K562 (cell line): ENCODE measurements at regions not wholly inside any gene's neighbourhood (a gene's known extent, or its start where the extent isn't known, plus 50 kb on each side); places are given as distances from the start of the nearest gene placed in this dataset.

Experiments used
- BRF2 ChIP-seq: IDR thresholded peaks from 3 replicates; pipeline ENCODE4 v1.6.1; 2011; ENCODE audit warnings: borderline replicate concordance, mild to moderate bottlenecking; ENCODE audit not compliant: insufficient read length, insufficient read depth
- C11orf30 ChIP-seq: fragments of 450-650 bp; IDR thresholded peaks from 2 replicates; pipeline ENCODE4 v1.6.1; 2016; ENCODE audit warnings: low read depth, mild to moderate bottlenecking
- CBFA2T3 ChIP-seq: fragments of 450-650 bp; IDR thresholded peaks from 2 replicates; pipeline ENCODE4 v1.6.1; 2017
- CBX3 ChIP-seq, 2 experiments: IDR thresholded peaks; 1 replicate in 1 of 2; 2 replicates in 1 of 2; pipeline ENCODE4 v1.6.1; 2012; ENCODE audit warnings: inconsistent platforms in 2 of 2, low read length in 2 of 2, borderline replicate concordance in 1 of 2, control low read depth in 1 of 2
- CHAMP1 ChIP-seq: fragments of 450-650 bp; IDR thresholded peaks from 2 replicates; pipeline ENCODE4 v1.6.1; 2016; ENCODE audit warnings: mild to moderate bottlenecking
- CREB3L1 ChIP-seq: fragments of 450-650 bp; IDR thresholded peaks from 2 replicates; pipeline ENCODE4 v1.6.1; 2014; ENCODE audit warnings: low read depth, mild to moderate bottlenecking, moderate library complexity, borderline replicate concordance
- DIDO1 ChIP-seq: fragments of 450-650 bp; IDR thresholded peaks from 2 replicates; pipeline ENCODE4 v1.6.1; 2016; ENCODE audit warnings: low read depth, missing biosample characterization, missing genetic modification characterization
- EHMT2 ChIP-seq: fragments of 450-650 bp; IDR thresholded peaks from 2 replicates; pipeline ENCODE4 v1.6.1; 2018; ENCODE audit warnings: antibody characterized with exemption
- ELF2 ChIP-seq: fragments of 250-450 bp; sonication (Bioruptor Pico); IDR thresholded peaks from 2 replicates; pipeline ENCODE4 v1.5.0; 2021; ENCODE audit warnings: mild to moderate bottlenecking
- ESRRB ChIP-seq: fragments of 250-450 bp; sonication (Bioruptor Pico); IDR thresholded peaks from 2 replicates; pipeline ENCODE4 v1.5.0; 2020; ENCODE audit warnings: mild to moderate bottlenecking, moderate library complexity, borderline replicate concordance
- HMGN3 ChIP-seq: IDR thresholded peaks from 2 replicates; pipeline ENCODE4 v1.6.1; 2011; ENCODE audit warnings: borderline replicate concordance, low read depth, mild to moderate bottlenecking, mixed read lengths, low read length; ENCODE audit not compliant: insufficient read length; ENCODE audit errors: extremely low read depth
- KAT2B ChIP-seq: IDR thresholded peaks from one replicate; pipeline ENCODE4 v1.6.1; 2012; ENCODE audit warnings: low read depth, mild to moderate bottlenecking, control low read depth, inconsistent platforms, low read length, moderate library complexity
- MAFG ChIP-seq: fragments of 450-650 bp; conservative IDR thresholded peaks from 2 replicates; pipeline ENCODE4 v1.6.1; 2016; ENCODE audit warnings: missing genetic modification characterization, missing compliant biosample characterization
- MCM5 ChIP-seq: fragments of 450-650 bp; IDR thresholded peaks from 2 replicates; pipeline ENCODE4 v1.6.1; 2016; ENCODE audit warnings: low read depth
- MYNN ChIP-seq, 2 experiments: sonication (generic); formaldehyde crosslinking in 1 of 2; IDR thresholded peaks; 2 replicates each; pipeline versions ENCODE4 v1.5.0 to v1.6.1; 2016 to 2020; ENCODE audit warnings: antibody characterized with exemption in 1 of 2, missing genetic modification reagents in 1 of 2
- NCOA4 ChIP-seq: fragments of 450-650 bp; IDR thresholded peaks from 2 replicates; pipeline ENCODE4 v1.6.1; 2018; ENCODE audit warnings: mild to moderate bottlenecking; ENCODE audit not compliant: partially characterized antibody
- NRF1 ChIP-seq, 2 experiments: fragments of 450-650 bp; IDR thresholded peaks in 1 of 2; conservative IDR thresholded peaks in 1 of 2; 2 replicates each; pipeline ENCODE4 v1.6.1; 2014; ENCODE audit warnings: mild to moderate bottlenecking in 2 of 2
- PKNOX1 ChIP-seq: fragments of 450-650 bp; IDR thresholded peaks from 2 replicates; pipeline ENCODE4 v1.6.1; 2016
- SMARCE1 ChIP-seq: fragments of 450-650 bp; IDR thresholded peaks from 2 replicates; pipeline ENCODE4 v1.7.1; 2016; ENCODE audit warnings: mild to moderate bottlenecking
- SREBF1 ChIP-seq: fragments of 150-350 bp; IDR thresholded peaks from 2 replicates; pipeline ENCODE4 v1.6.1; 2014; ENCODE audit warnings: antibody characterized with exemption, low read depth, low read length, borderline replicate concordance
- TEAD4 ChIP-seq, 2 experiments: sonication (generic) in 1 of 2; formaldehyde crosslinking in 1 of 2; IDR thresholded peaks; 2 replicates each; pipeline versions ENCODE4 v1.6.1 to v1.8.0; 2012 to 2022; ENCODE audit warnings: borderline replicate concordance in 1 of 2, inconsistent platforms in 1 of 2, low read length in 1 of 2, mild to moderate bottlenecking in 1 of 2, missing genetic modification reagents in 1 of 2
- ZNF436 ChIP-seq: fragments of 250-450, 450-650 bp; sonication (Bioruptor Pico); formaldehyde crosslinking; IDR thresholded peaks from 2 replicates; pipeline ENCODE4 v1.7.0; 2020; ENCODE audit warnings: mild to moderate bottlenecking
- ZNF780A ChIP-seq: fragments of 250-450 bp; sonication (Bioruptor Pico); IDR thresholded peaks from 2 replicates; pipeline ENCODE4 v1.5.0; 2021; ENCODE audit warnings: mild to moderate bottlenecking

GRCh38 chr6:28710466-28711191 lies 184.9 kb downstream of the GPX5 start (continued):
- TF ChIP-seq KAT2B: no peak
- TF ChIP-seq MAFG: no peak
- TF ChIP-seq CREB3L1: peak; percentile 20; the same call in 1 of the 2 replicates
- TF ChIP-seq NRF1 (conservative IDR thresholded peaks at IDR 0.05 in 1 of 2, IDR thresholded peaks at IDR 0.05 in 1 of 2): 0 out of 4 replicates have a peak, but pooled peaks of 1 of the 2 experiments have one; percentile 17
- TF ChIP-seq ZNF436 (CRISPR knock-in tag): no peak
- no peak for TF ChIP-seq ESRRB (CRISPR knock-in tag)
- no peak for TF ChIP-seq C11orf30
- peak; percentile 50 for TF ChIP-seq CHAMP1
- TF ChIP-seq SMARCE1: no peak
- no peak for TF ChIP-seq HMGN3
- peak; percentile 77 for TF ChIP-seq TEAD4 (IDR thresholded peaks at IDR 0.05; ENCODE audit: low read length)
- TF ChIP-seq TEAD4 (CRISPR knock-in tag; IDR thresholded peaks at IDR 0.05; ENCODE audit: borderline replicate concordance): no peak
- TF ChIP-seq CBFA2T3: no peak
- TF ChIP-seq SREBF1: peak; percentile 45; the same call in 1 of the 2 replicates
- no peak for TF ChIP-seq BRF2
- TF ChIP-seq ELF2 (CRISPR knock-in tag): 0 out of 2 replicates have a peak, but pooled peaks have one; percentile 5
- TF ChIP-seq EHMT2: no peak
- no peak for TF ChIP-seq PKNOX1
- 0 out of 2 replicates have a peak, but pooled peaks have one; percentile 32 for TF ChIP-seq DIDO1 (tag)
- peak in 1 of 2 experiments; percentile 90; a peak in 2 of 3 replicates for TF ChIP-seq CBX3 (IDR thresholded peaks at IDR 0.05; ENCODE audit: borderline replicate concordance in 1 of 2, low read length in 2 of 2)
- no peak for TF ChIP-seq MCM5
- no peak for TF ChIP-seq NCOA4
- no peak for TF ChIP-seq ZNF780A (CRISPR knock-in tag)
- TF ChIP-seq MYNN (IDR thresholded peaks at IDR 0.05): 0 out of 2 replicates have a peak, but pooled peaks have one; percentile 57
- TF ChIP-seq MYNN (CRISPR knock-in tag; IDR thresholded peaks at IDR 0.05): no peak
